Suppressor macrophage treated with lipopolysaccharide for 1 hour (primary cell): ENCODE measurements at regions not wholly inside any gene's neighbourhood (a gene's known extent, or its start where the extent isn't known, plus 50 kb on each side); places are given as distances from the start of the nearest gene placed in this dataset.

Source experiments
- DNase-seq, 3 donors: peaks; one replicate each; pipeline ENCODE4 v3.0.0-alpha.2; 2020 to 2022

DNA sequence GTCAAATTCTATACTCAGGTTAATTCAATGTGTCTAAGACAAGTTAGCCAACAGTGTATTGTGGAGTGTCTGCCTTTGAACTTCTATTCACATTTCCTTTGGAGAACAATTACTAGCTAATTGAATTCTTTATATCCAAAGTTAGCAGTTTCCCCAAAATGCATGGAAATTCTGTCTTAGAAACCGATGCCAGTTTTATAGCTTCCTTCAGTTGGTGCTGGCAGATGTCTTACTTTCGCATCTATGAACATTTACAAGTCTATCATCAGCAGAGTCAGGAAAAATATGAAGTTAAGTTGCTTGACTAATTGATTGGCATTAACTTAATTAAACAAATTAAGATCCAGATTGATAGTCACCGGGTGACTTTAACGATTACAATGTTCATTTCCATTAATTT is 527.6 kb upstream of the CDH18 start:
- DNase-seq = no peak

GRCh38 chr5:20514145-20514544 is 526.1 kb upstream of the CDH18 start:
- DNase-seq = no peak

DNA sequence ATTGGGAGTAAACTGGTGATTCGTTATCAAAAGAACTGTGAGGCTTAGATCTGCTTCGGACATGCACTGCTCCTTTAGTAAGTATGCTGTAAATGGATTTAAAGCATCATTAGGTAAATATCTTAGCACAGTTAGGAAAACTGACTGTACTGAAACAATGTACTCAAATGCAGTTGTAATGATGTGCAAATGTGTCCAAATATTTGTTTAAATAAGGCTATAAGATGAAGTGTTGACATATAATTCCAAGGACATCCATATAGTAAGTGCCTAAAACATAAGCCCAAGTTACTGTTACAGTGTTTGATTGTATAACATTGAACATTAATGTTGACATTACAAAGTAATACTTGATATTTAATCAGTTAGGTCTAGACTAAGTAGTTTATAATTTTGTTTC is 512.5 kb upstream of the CDH18 start:
- DNase-seq = no peak

DNA sequence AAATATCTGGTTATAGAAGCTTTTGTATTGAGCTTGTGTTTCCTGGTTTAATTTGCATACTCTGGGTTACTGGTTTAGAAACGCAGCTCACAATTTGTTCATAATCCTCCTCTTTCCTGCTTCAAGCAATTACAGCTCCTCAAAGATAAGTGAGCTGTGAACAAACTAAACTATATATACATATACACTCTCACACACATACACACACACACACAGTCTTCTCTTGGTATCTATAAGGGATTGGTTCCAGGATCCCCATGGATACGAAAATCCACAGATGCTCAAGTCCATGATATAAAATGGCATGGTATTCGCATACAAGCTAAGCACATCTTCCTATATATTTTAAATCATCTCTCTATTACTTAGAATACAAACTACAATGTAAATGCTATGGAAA is 510.9 kb upstream of the CDH18 start:
- DNase-seq = no peak

GRCh38 chr5:20498102-20498501 is 510.1 kb upstream of the CDH18 start:
- DNase-seq = no peak

GRCh38 chr5:20497356-20497755 is 509.4 kb upstream of the CDH18 start:
- no peak for DNase-seq

GRCh38 chr5:20494706-20495105 is 506.7 kb upstream of the CDH18 start:
- DNase-seq = no peak

- no peak for DNase-seq
These were observed 498.8 kb upstream of the CDH18 start for GRCh38 chr5:20486826-20487225.

DNA sequence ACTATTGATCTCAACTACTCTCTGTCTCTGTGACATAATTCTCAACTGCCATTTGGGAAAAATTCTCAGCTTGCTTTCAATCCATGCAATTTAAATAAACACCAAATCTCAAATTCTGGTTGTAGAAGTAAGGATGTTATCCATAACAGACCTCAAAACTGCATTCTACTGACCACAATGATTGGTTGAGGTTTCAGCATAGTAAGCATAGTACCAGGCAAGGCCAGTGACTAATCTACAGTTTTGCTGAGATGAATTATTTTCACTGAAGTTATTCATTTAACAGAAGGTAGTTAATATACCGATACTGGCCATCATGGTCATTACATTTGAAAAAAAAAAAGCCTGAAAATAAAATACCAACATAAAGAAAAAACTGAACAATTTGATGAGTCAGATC is 488.0 kb upstream of the CDH18 start:
- DNase-seq = no peak

DNA sequence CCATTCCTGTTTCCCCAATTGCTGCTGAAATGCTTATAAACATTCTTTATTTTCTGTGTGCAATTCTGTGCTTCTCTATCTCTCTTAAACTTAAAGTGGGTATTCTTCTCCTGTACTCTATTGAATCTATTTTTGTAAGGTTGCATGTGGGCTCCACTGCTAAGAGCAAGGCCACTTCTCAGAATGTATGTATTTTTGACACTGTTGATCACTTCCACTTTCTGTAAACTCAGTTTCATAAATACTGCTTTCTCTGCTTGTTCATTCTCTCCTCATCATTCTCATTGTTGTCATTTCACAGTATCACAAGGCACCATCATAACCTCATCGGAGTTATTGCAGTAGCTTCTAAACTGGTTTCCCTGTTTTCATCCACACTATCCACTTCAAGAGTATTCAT is 483.0 kb upstream of the CDH18 start:
- no peak for DNase-seq

- no peak for DNase-seq
These were observed 481.8 kb upstream of the CDH18 start for GRCh38 chr5:20469792-20470191.

DNA sequence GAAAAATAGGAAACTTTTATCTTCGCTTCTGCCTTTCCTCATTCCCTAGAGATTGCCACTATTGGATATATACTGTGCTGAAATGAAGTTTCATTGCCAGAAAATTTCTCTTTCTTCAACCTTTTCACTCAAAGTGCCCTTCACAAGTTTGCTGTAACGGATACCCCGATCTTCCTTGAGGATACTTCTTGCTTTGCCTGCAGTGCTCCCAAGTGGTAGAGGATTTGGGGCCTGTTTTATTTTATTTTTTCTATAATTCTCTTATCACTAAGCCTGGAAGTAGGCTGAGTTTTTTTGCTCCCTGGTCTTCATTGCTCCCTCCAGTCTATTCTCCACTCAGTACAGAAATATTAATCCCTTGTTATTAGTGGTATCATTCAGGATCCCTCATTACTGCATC is 481.4 kb upstream of the CDH18 start:
- no peak for DNase-seq

DNA sequence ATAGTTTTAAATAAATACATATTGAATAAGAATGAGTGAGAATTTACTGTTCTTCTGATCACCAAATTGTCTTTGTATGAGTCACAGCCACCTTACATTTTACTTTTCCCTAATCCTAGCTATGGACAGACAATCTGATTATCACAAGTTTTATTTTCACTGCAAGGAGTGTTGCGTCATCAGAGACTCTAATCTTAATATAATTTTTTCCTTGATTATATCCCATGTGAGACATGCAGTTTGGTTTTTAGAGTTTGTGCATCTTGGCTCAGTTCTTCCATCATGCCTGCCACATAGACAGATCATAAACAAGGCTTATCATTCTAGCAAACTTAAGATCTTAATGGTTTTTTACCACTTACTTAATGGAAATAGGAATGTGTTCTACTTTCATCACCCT is 478.5 kb upstream of the CDH18 start:
- no peak for DNase-seq

DNA sequence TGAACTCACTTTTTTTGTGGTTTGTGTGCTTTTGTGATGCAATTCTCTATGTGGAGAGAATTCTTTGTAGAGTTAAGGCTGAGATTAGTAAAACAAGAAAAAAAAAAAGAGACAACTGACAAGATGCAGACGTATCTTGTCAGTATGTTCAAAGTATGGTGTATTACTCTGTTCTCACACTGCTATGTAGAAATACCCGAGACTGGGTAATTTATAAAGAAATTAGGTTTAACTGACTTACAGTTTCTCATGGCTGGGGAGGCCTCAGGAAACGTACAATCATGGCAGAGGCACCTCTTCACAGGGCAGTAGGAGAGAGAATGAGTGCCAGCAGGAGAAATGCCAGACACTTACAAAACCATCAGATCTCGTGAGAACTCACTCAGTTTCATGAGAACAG is 475.2 kb upstream of the CDH18 start:
- DNase-seq = no peak

DNA sequence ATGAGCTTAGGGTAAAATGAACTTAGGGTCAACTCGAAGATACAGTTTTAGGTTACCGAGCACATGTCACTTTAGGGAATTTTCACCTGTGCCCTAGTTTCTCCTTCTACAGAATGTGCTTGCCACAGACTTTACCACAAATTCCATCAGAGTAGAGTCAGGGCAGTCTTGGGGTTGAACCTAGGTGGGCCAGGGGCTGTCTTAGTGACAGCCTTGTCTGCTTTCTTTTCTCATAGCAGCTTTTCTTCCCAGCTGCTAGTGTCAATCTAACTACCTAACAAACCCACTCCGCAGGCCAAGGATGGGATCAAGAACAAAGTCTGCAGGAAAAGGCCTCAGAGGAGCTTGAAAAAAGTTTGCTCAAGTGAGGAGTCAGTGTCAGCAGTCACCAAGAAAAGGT is 458.1 kb upstream of the CDH18 start:
- no peak for DNase-seq

DNA sequence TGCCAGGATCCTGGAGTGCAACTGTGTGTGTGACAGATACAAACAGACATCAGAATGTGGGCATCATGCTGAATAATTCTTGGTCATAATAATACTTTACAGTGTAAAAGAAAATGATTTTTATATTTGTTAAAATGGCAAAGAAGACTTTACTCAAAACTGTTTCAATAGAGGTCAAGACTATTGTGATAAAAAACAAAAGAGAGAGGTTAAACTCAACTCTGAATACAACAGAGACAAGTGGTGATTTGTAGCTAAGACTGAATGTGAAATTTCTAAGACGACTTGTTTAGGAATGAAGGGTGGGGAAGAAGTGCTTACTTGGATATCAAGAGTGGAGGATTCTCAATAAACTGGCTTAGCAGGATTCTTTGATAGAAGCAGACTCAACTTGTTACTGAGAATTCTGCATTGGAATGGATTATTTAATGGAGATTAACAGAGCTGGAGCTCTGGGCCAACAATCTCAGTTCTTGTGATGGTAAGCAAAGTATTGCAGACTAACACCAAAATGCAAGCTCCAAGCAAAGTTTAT is 457.4 kb upstream of the CDH18 start:
- no peak for DNase-seq

DNA sequence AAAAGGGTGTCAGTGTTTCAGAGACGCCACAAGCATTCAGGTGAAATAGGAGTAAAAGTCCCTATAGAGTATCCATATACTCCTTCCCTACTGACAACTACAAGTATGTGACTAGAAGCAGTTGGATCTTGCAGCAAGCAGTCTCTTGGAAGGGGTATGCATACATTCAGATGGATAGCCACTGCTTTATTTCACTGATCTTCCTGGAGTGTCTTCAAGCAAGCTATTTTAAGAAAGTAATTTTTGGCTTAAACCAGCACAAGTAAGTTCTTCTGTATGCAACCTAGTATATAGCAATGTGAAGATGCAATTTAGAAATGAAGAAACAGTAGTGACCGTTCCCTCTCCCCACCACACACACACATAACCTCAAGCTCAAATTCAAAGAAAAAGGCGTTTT is 446.8 kb upstream of the CDH18 start:
- DNase-seq = no peak

GRCh38 chr5:20420991-20421595 is 433.1 kb upstream of the CDH18 start:
- no peak for DNase-seq
